HG02943 (cell line): ENCODE measurements at regions not wholly inside any gene's neighbourhood (a gene's known extent, or its start where the extent isn't known, plus 50 kb on each side); places are given as distances from the start of the nearest gene placed in this dataset.
"Not testable (repeated sequence)": the region's sequence is repeated elsewhere in the genome, so short reads cannot be mapped to it uniquely, and the experiment has no call there.

Experiments used
- ATAC-seq: cut with Tn5 transposase; IDR thresholded peaks from one replicate; pipeline ENCODE4 v1.9.1; 2021; ENCODE audit warnings: mild to moderate bottlenecking, low read depth, moderate library complexity; ENCODE audit not compliant: unreplicated experiment

GRCh38 chr17:64786337-64786736 lies 124.2 kb upstream of the SMURF2 start:
- no peak for ATAC-seq

GRCh38 chr17:64785011-64785421 lies 122.9 kb upstream of the SMURF2 start:
- no peak for ATAC-seq

- ATAC-seq, result no peak
These were observed 122.4 kb upstream of the SMURF2 start for GRCh38 chr17:64784353-64785010.

- ATAC-seq, result no peak
These were observed 121.6 kb upstream of the SMURF2 start for GRCh38 chr17:64783556-64784352.

GRCh38 chr17:64783031-64783461 lies 120.9 kb upstream of the SMURF2 start:
- no peak for ATAC-seq

GRCh38 chr17:64781810-64782555 lies 119.9 kb upstream of the SMURF2 start:
- ATAC-seq, result no peak

- no peak for ATAC-seq
These were observed 119.1 kb upstream of the SMURF2 start for GRCh38 chr17:64781014-64781756.

GRCh38 chr17:64780096-64781013 lies 118.2 kb upstream of the SMURF2 start:
- no peak for ATAC-seq

GRCh38 chr17:64779376-64780095 lies 117.4 kb upstream of the SMURF2 start:
- ATAC-seq, result no peak

GRCh38 chr17:64779098-64779375 lies 116.9 kb upstream of the SMURF2 start:
- not testable (repeated sequence) for ATAC-seq

- ATAC-seq, result no peak
These were observed 116.4 kb upstream of the SMURF2 start for GRCh38 chr17:64778240-64779097.

- ATAC-seq, result no peak
These were observed 115.5 kb upstream of the SMURF2 start for GRCh38 chr17:64777415-64778239.

GRCh38 chr17:64776720-64777414 lies 114.8 kb upstream of the SMURF2 start:
- peak; percentile 58 for ATAC-seq

GRCh38 chr17:64775701-64776570 lies 113.8 kb upstream of the SMURF2 start:
- no peak for ATAC-seq

- ATAC-seq, result no peak
These were observed 112.9 kb upstream of the SMURF2 start for GRCh38 chr17:64774888-64775540.
